K562 (cell line): ENCODE measurements at regions not wholly inside any gene's neighbourhood (a gene's known extent, or its start where the extent isn't known, plus 50 kb on each side); places are given as distances from the start of the nearest gene placed in this dataset.

Experiments used
- E2F3 ChIP-seq: fragments of 250-450 bp; sonication (Bioruptor Pico); IDR thresholded peaks from 2 replicates; pipeline ENCODE4 v1.4.0; 2020; ENCODE audit warnings: mild to moderate bottlenecking
- E2F6 ChIP-seq, 2 experiments: IDR thresholded peaks; 2 replicates each; pipeline ENCODE4 v1.6.1; 2011; ENCODE audit warnings: borderline replicate concordance in 1 of 2, control low read depth in 1 of 2, low read depth in 1 of 2, low read length in 1 of 2, mild to moderate bottlenecking in 1 of 2, mixed read lengths in 1 of 2, moderate library complexity in 1 of 2; ENCODE audit not compliant: insufficient read depth in 1 of 2, insufficient read length in 1 of 2, poor library complexity in 1 of 2, severe bottlenecking in 1 of 2; ENCODE audit errors: extremely low read depth in 1 of 2
- ELF2 ChIP-seq: fragments of 250-450 bp; sonication (Bioruptor Pico); IDR thresholded peaks from 2 replicates; pipeline ENCODE4 v1.5.0; 2021; ENCODE audit warnings: mild to moderate bottlenecking
- FOXP1 ChIP-seq: sonication (generic); formaldehyde crosslinking; IDR thresholded peaks from 2 replicates; pipeline ENCODE4 v1.8.0; 2022; ENCODE audit warnings: mild to moderate bottlenecking, missing genetic modification reagents
- HDAC6 ChIP-seq: IDR thresholded peaks from 2 replicates; pipeline ENCODE4 v1.6.1; 2012; ENCODE audit warnings: low read depth, mild to moderate bottlenecking, control low read depth, inconsistent platforms, low read length, moderate library complexity
- HEY1 ChIP-seq: fragments of 250-450 bp; sonication (Bioruptor Pico); IDR thresholded peaks from 2 replicates; pipeline ENCODE4 v1.5.0; 2020; ENCODE audit warnings: mild to moderate bottlenecking, moderate library complexity, borderline replicate concordance
- HNRNPH1 ChIP-seq: fragments of 200-400 bp; formaldehyde crosslinking; optimal IDR thresholded peaks from 2 replicates; pipeline ENCODE3; 2017; ENCODE audit warnings: low read depth, mild to moderate bottlenecking, low read length, moderate library complexity
- KLF16 ChIP-seq: IDR thresholded peaks from 2 replicates; pipeline ENCODE4 v1.6.1; 2016; ENCODE audit warnings: antibody characterized with exemption
- L3MBTL2 ChIP-seq: fragments of 450-650 bp; IDR thresholded peaks from 2 replicates; pipeline ENCODE4 v1.6.1; 2016; ENCODE audit warnings: mild to moderate bottlenecking, moderate library complexity
- NFRKB ChIP-seq: fragments of 450-650 bp; IDR thresholded peaks from 2 replicates; pipeline ENCODE4 v1.6.1; 2016; ENCODE audit warnings: low read depth
- PATZ1 ChIP-seq: fragments of 250-450 bp; sonication (Bioruptor Pico); IDR thresholded peaks from 2 replicates; pipeline ENCODE4 v1.5.0; 2020; ENCODE audit warnings: mild to moderate bottlenecking, borderline replicate concordance
- POLR2B ChIP-seq: fragments of 450-650 bp; IDR thresholded peaks from 2 replicates; pipeline ENCODE4 v1.6.1; 2018; ENCODE audit warnings: low read depth; ENCODE audit not compliant: partially characterized antibody
- RAD51 ChIP-seq: fragments of 450-650 bp; IDR thresholded peaks from 2 replicates; pipeline ENCODE4 v1.7.1; 2016; ENCODE audit warnings: low read depth, mild to moderate bottlenecking, borderline replicate concordance
- SMC3 ChIP-seq: conservative IDR thresholded peaks from 2 replicates; pipeline ENCODE4 v1.6.1; 2011; ENCODE audit warnings: low read depth, low read length, improper control_type of control experiment; ENCODE audit not compliant: insufficient read depth
- SUPT5H ChIP-seq: fragments of 450-650 bp; IDR thresholded peaks from 2 replicates; pipeline ENCODE4 v1.6.1; 2016
- TBL1XR1 ChIP-seq, 2 experiments: IDR thresholded peaks; 2 replicates each; pipeline ENCODE4 v1.6.1; 2012; ENCODE audit warnings: improper control_type of control experiment in 2 of 2, low read length in 2 of 2, mild to moderate bottlenecking in 1 of 2
- TSHZ1 ChIP-seq: fragments of 250-450 bp; sonication (Bioruptor Pico); IDR thresholded peaks from 2 replicates; pipeline ENCODE4 v1.4.0; 2020; ENCODE audit warnings: mild to moderate bottlenecking, moderate library complexity
- ZNF830 ChIP-seq: fragments of 250-450 bp; sonication (Bioruptor Pico); IDR thresholded peaks from 2 replicates; pipeline ENCODE4 v1.5.0; 2021; ENCODE audit warnings: mild to moderate bottlenecking

GRCh38 chr20:29079769-29080690, 2177.4 kb upstream of the DEFB115 start (continued):
- peak; percentile 84 for TF ChIP-seq KLF16
- no peak for TF ChIP-seq PATZ1 (CRISPR knock-in tag)
- TF ChIP-seq NFRKB, result no peak
- peak; percentile 85 for TF ChIP-seq L3MBTL2
- peak; percentile 51; the same call in 1 of the 2 replicates for TF ChIP-seq SUPT5H
- TF ChIP-seq RAD51, result no peak
- TF ChIP-seq FOXP1 (CRISPR knock-in tag), result no peak
- 0 out of 2 replicates have a peak, but pooled peaks have one; percentile 37 for TF ChIP-seq E2F3 (CRISPR knock-in tag)
- TF ChIP-seq HNRNPH1, result no peak
- TF ChIP-seq E2F6 (IDR thresholded peaks at IDR 0.05; ENCODE audit: borderline replicate concordance in 1 of 2, extremely low read depth in 1 of 2, insufficient read depth in 1 of 2, insufficient read length in 1 of 2, low read depth in 1 of 2, low read length in 1 of 2, poor library complexity in 1 of 2, severe bottlenecking in 1 of 2), result peak; percentile 70 to 94
- 0 out of 2 replicates have a peak, but pooled peaks have one; percentile 2 for TF ChIP-seq SMC3
- TF ChIP-seq HDAC6, result no peak
- TF ChIP-seq TBL1XR1 (IDR thresholded peaks at IDR 0.05; ENCODE audit: low read length in 2 of 2), result no peak
- no peak for TF ChIP-seq ZNF830 (CRISPR knock-in tag)
- TF ChIP-seq ELF2 (CRISPR knock-in tag), result peak; percentile 79
- no peak for TF ChIP-seq HEY1 (CRISPR knock-in tag)
- no peak for TF ChIP-seq POLR2B
- TF ChIP-seq TSHZ1 (CRISPR knock-in tag), result no peak
